CD14-positive monocyte (primary cell): ENCODE measurements at regions not wholly inside any gene's neighbourhood (a gene's known extent, or its start where the extent isn't known, plus 50 kb on each side); places are given as distances from the start of the nearest gene placed in this dataset.

ENCODE experiments used
- DNase-seq, 3 donors: peaks; one replicate each; pipeline ENCODE4 v3.0.0-alpha.2; 2011 to 2022
- H2AFZ ChIP-seq: 2 replicates; pipeline ENCODE4 v1.6.0; 2012; ENCODE audit warnings: mild to moderate bottlenecking, low read depth, low read length, inconsistent platforms; ENCODE audit not compliant: insufficient read depth, poor library complexity, severe bottlenecking
- H3K27ac ChIP-seq, 2 donors: 1 replicate in 1 of 2; 2 replicates in 1 of 2; pipeline ENCODE4 v1.5.1; 2012 to 2013; ENCODE audit warnings: low read length in 2 of 2, control low read depth in 1 of 2, inconsistent platforms in 1 of 2, low read depth in 1 of 2, mild to moderate bottlenecking in 1 of 2
- H3K27me3 ChIP-seq, 2 donors: one replicate each; pipeline versions ENCODE4 v1.6.0 to v1.6.1; 2011 to 2013; ENCODE audit warnings: low read length in 2 of 2; ENCODE audit not compliant: control insufficient read depth in 2 of 2, insufficient read depth in 2 of 2
- H3K36me3 ChIP-seq, 2 donors: replicated peaks in 1 of 2; 1 replicate in 1 of 2; 2 replicates in 1 of 2; pipeline versions ENCODE4 v1.5.1 to v1.6.1; 2012 to 2013; ENCODE audit warnings: low read length in 2 of 2, control low read depth in 1 of 2, inconsistent platforms in 1 of 2, mild to moderate bottlenecking in 1 of 2; ENCODE audit not compliant: insufficient read depth in 2 of 2, control insufficient read depth in 1 of 2
- H3K4me1 ChIP-seq, 2 donors: 1 replicate in 1 of 2; 2 replicates in 1 of 2; pipeline versions ENCODE4 v1.5.1 to v1.6.1; 2012 to 2013; ENCODE audit warnings: low read length in 2 of 2, control low read depth in 1 of 2, inconsistent platforms in 1 of 2, mild to moderate bottlenecking in 1 of 2, moderate library complexity in 1 of 2; ENCODE audit not compliant: insufficient read depth in 2 of 2, control insufficient read depth in 1 of 2
- H3K4me2 ChIP-seq: replicated peaks from 2 replicates; pipeline ENCODE3; 2012; ENCODE audit warnings: low read length, moderate library complexity, mild to moderate bottlenecking; ENCODE audit not compliant: poor library complexity, severe bottlenecking; ENCODE audit errors: extremely low read depth
- H3K4me3 ChIP-seq, 3 experiments: fragments of 200-600 bp in 1 of 3; sonication (generic) in 1 of 3; replicated peaks in 1 of 3; 1 replicate in 2 of 3; 2 replicates in 1 of 3; pipeline ENCODE4 v1.5.1; 2011 to 2013; ENCODE audit warnings: low read length in 3 of 3, mild to moderate bottlenecking in 3 of 3, control low read depth in 2 of 3, low read depth in 2 of 3, inconsistent platforms in 1 of 3, moderate library complexity in 1 of 3
- H3K79me2 ChIP-seq: 2 replicates; pipeline ENCODE4 v1.6.0; 2012; ENCODE audit warnings: mild to moderate bottlenecking, control low read depth, inconsistent platforms, low read length, moderate library complexity; ENCODE audit not compliant: insufficient read depth
- H3K9ac ChIP-seq: 2 replicates; pipeline ENCODE4 v1.6.0; 2017; ENCODE audit warnings: low read length, mild to moderate bottlenecking; ENCODE audit not compliant: insufficient read depth, poor library complexity, severe bottlenecking
- H3K9me3 ChIP-seq, 2 donors: replicated peaks in 1 of 2; 1 replicate in 1 of 2; 2 replicates in 1 of 2; pipeline versions ENCODE4 v1.5.1 to v1.6.1; 2012 to 2013; ENCODE audit warnings: low read length in 2 of 2, control low read depth in 1 of 2; ENCODE audit not compliant: control insufficient read depth in 1 of 2, insufficient read depth in 1 of 2
- H4K20me1 ChIP-seq: 2 replicates; pipeline ENCODE4 v1.6.0; 2012; ENCODE audit warnings: mild to moderate bottlenecking, low read length, control low read depth, moderate library complexity; ENCODE audit not compliant: insufficient read depth
- H3K27ac Mint-ChIP-seq, 7 donors: one replicate each; pipeline ENCODE4 v1.8.0; 2020; ENCODE audit warnings: mild to moderate bottlenecking in 7 of 7, mixed read lengths in 7 of 7, moderate library complexity in 6 of 7, inconsistent platforms in 2 of 7
- H3K27me3 Mint-ChIP-seq, 3 donors: one replicate each; pipeline ENCODE4 v1.8.0; 2021 to 2022; ENCODE audit warnings: low read depth in 3 of 3, mild to moderate bottlenecking in 3 of 3, mixed read lengths in 3 of 3, moderate library complexity in 3 of 3, inconsistent platforms in 1 of 3
- H3K36me3 Mint-ChIP-seq, 2 donors: one replicate each; pipeline ENCODE4 v1.8.0; 2020; ENCODE audit warnings: mixed read lengths in 2 of 2, inconsistent platforms in 1 of 2, mild to moderate bottlenecking in 1 of 2
- H3K4me1 Mint-ChIP-seq: one replicate; pipeline ENCODE4 v1.8.0; 2020; ENCODE audit warnings: mild to moderate bottlenecking, mixed read lengths
- H3K4me3 Mint-ChIP-seq, 2 donors: one replicate each; pipeline ENCODE4 v1.8.0; 2020; ENCODE audit warnings: mild to moderate bottlenecking in 2 of 2, mixed read lengths in 2 of 2, moderate library complexity in 1 of 2
- H3K9me3 Mint-ChIP-seq, 7 donors: one replicate each; pipeline ENCODE4 v1.8.0; 2020 to 2022; ENCODE audit warnings: mixed read lengths in 7 of 7, mild to moderate bottlenecking in 6 of 7, moderate library complexity in 6 of 7, inconsistent platforms in 2 of 7
- CTCF ChIP-seq: fragments of 200-600 bp; IDR thresholded peaks from one replicate; pipeline ENCODE4 v1.8.0; 2022; ENCODE audit warnings: antibody characterized with exemption, mild to moderate bottlenecking
- WGBS: methylation state at CpG from one replicate; pipeline ENCODE4 v1.1.5; 2013; ENCODE audit warnings: missing lambda C conversion rate; ENCODE audit not compliant: insufficient coverage; 5-methylcytosine and 5-hydroxymethylcytosine counted together
- intact Hi-C, 2 donors: fragments of 100-400 bp; cut with micrococcal nuclease; formaldehyde crosslinking; loops; one replicate each; pipeline versions ENCODE4 v1.15.0 to v1.15.1; 2023

GRCh38 chr15:94631608-94632007, 400.2 kb downstream of the MCTP2 start:
- no peaks in the 10 kb centered on the region for H3K36me3 ChIP-seq
- no peaks in the 10 kb centered on the region for H3K4me1 ChIP-seq
- peaks cover 3 to 14% of the 10 kb centered on the region in 2 donors for H3K27me3 ChIP-seq
- Mint-ChIP-seq H3K36me3 (no peaks in the 10 kb centered on the region), H3K9me3 (no peaks in the 10 kb centered on the region), H3K27ac (no peak overlapping the region), H3K4me3 (no peak overlapping the region), H3K27me3 (peaks cover 9 to 17% (median 12%) of the 10 kb centered on the region in 3 donors), H3K4me1 (no peaks in the 10 kb centered on the region)
- no peaks in the 10 kb centered on the region for H3K9me3 ChIP-seq
- intact Hi-C loops = no loop called here
- 0% methylated on average over 3 of the region's 6 CpGs for WGBS
- H3K4me3 ChIP-seq = no peak overlapping the region
- no peak overlapping the region for H3K9ac ChIP-seq
- no peak for DNase-seq
- no peak overlapping the region for H3K4me2 ChIP-seq
- TF ChIP-seq CTCF = no peak
- no peak overlapping the region for H2AFZ ChIP-seq
- H4K20me1 ChIP-seq = no peaks in the 10 kb centered on the region
- no peaks in the 10 kb centered on the region for H3K79me2 ChIP-seq
- H3K27ac ChIP-seq = no peak overlapping the region

GRCh38 chr15:94638183-94638582, 406.8 kb downstream of the MCTP2 start:
- peaks cover 0 to 13% (median 4%) of the 10 kb centered on the region in 3 donors for H3K27me3 Mint-ChIP-seq
- intact Hi-C loops = no loop called here
- H3K9me3 Mint-ChIP-seq = peaks cover 0 to 1% (median 0%) of the 10 kb centered on the region in 7 donors
- H3K79me2 ChIP-seq = no peaks in the 10 kb centered on the region
- H3K36me3 Mint-ChIP-seq = no peaks in the 10 kb centered on the region
- H3K4me1 ChIP-seq = no peaks in the 10 kb centered on the region
- peaks cover 3% of the 10 kb centered on the region in 2 donors for H3K27me3 ChIP-seq
- no peak overlapping the region for H3K4me3 Mint-ChIP-seq
- TF ChIP-seq CTCF = no peak
- H3K9ac ChIP-seq = no peak overlapping the region
- WGBS = 100% methylated on average over 2 of the region's 6 CpGs
- H3K4me2 ChIP-seq = no peak overlapping the region
- no peak overlapping the region for H3K27ac ChIP-seq
- H4K20me1 ChIP-seq = no peaks in the 10 kb centered on the region
- no peak overlapping the region for H3K27ac Mint-ChIP-seq
- DNase-seq = no peak
- no peaks in the 10 kb centered on the region for H3K36me3 ChIP-seq
- no peaks in the 10 kb centered on the region for H3K9me3 ChIP-seq
- H3K4me3 ChIP-seq = no peak overlapping the region
- H3K4me1 Mint-ChIP-seq = no peaks in the 10 kb centered on the region
- H2AFZ ChIP-seq = no peak overlapping the region
